ENCODE measurements at regions not wholly inside any gene's neighbourhood (a gene's known extent, or its start where the extent isn't known, plus 50 kb on each side); places are given as distances from the start of the nearest gene placed in this dataset.

DNA sequence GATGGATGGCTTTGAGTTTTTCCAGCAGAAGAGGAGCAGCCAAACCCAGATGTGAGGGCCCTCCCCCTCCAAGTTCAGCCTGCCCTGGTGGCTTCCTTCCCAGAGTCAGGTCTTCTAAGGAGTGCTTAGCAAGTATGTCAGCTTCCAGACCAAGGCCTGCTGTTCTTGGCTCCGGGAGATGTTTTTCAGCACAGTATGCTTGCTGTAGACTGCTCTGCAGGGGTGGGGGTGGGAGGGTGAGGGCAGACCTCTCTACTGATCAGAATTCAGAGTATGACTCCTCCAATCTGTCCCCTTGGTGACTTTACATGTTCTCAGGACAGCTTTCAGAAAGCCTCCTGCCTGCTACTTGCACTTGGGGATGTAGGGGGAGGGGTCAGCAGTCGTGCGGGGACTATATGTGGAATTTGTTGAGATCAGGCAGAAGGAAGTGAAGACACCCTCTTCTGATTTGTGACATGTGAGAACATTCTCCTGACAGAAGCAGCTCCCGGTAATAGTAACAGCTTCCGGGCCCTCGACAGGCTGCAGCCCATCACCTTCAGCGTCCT lies 516.4 kb upstream of the ZMIZ1 start:
- TF ChIP-seq EZH2 (IDR thresholded peaks at IDR 0.05; ENCODE audit: borderline replicate concordance, insufficient read depth, low read depth, low read length, poor library complexity, severe bottlenecking): no peak
- TF ChIP-seq, protein P1, sequence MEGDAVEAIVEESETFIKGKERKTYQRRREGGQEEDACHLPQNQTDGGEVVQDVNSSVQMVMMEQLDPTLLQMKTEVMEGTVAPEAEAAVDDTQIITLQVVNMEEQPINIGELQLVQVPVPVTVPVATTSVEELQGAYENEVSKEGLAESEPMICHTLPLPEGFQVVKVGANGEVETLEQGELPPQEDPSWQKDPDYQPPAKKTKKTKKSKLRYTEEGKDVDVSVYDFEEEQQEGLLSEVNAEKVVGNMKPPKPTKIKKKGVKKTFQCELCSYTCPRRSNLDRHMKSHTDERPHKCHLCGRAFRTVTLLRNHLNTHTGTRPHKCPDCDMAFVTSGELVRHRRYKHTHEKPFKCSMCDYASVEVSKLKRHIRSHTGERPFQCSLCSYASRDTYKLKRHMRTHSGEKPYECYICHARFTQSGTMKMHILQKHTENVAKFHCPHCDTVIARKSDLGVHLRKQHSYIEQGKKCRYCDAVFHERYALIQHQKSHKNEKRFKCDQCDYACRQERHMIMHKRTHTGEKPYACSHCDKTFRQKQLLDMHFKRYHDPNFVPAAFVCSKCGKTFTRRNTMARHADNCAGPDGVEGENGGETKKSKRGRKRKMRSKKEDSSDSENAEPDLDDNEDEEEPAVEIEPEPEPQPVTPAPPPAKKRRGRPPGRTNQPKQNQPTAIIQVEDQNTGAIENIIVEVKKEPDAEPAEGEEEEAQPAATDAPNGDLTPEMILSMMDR (IDR thresholded peaks at IDR 0.05): no peak
- Mint-ChIP-seq H3K27me3 (peaks cover 25% of the 10 kb centered on the region), H3K4me1 (no peaks in the 10 kb centered on the region), H3K4me3 (no peak overlapping the region), H3K27ac (no peak overlapping the region), H3K9me3 (ENCODE audit: insufficient read depth) (peaks cover 6% of the 10 kb centered on the region)
- Histone ChIP-seq H2AFZ (ENCODE audit: insufficient read depth, low read depth, low read length, poor library complexity, severe bottlenecking) (no peak overlapping the region), H3K4me2 (replicated peaks; ENCODE audit: low read depth, low read length, poor library complexity, severe bottlenecking) (no peak overlapping the region), H3K9me3 (ENCODE audit: control extremely low read depth in 1 of 3, control insufficient read depth in 2 of 3, insufficient read depth in 1 of 3, low read length in 2 of 3) (no peaks in the 10 kb centered on the region), H3K27me3 (replicated peaks in 1 of 4; ENCODE audit: control extremely low read depth in 1 of 4, control insufficient read depth in 3 of 4, insufficient read depth in 4 of 4, low read length in 3 of 4) (peaks cover 0 to 13% (median 1%) of the 10 kb centered on the region in 4 experiments), H3K36me3 (replicated peaks in 1 of 2; ENCODE audit: control extremely low read depth in 1 of 2, control insufficient read depth in 1 of 2, extremely low read depth in 1 of 2, insufficient read depth in 2 of 2, low read length in 1 of 2) (no peaks in the 10 kb centered on the region), H3K4me1 (ENCODE audit: control insufficient read depth in 2 of 2, insufficient read depth in 2 of 2, low read length in 2 of 2) (no peaks in the 10 kb centered on the region), H3K9ac (ENCODE audit: low read length) (no peak overlapping the region), H4K20me1 (ENCODE audit: control insufficient read depth, insufficient read depth, low read length, poor library complexity, severe bottlenecking) (no peaks in the 10 kb centered on the region), H3K27ac (ENCODE audit: low read length in 2 of 2) (no peak overlapping the region), H3K4me3 (ENCODE audit: control extremely low read depth in 1 of 5, extremely low read depth in 1 of 5, insufficient read depth in 1 of 5, low read depth in 2 of 5, low read length in 4 of 5) (no peak overlapping the region), H3K79me2 (ENCODE audit: control insufficient read depth, insufficient read depth, low read length) (no peaks in the 10 kb centered on the region)
- DNase-seq (no peak), ATAC-seq (ENCODE audit: low read depth) (no peak)
- POLR2A ChIA-PET: no interaction called here
- 69% methylated on average over 6 of the region's 7 CpGs for WGBS (ENCODE audit: insufficient coverage)
- CTCF ChIA-PET: no interaction called here
- intact Hi-C loops (cut with micrococcal nuclease): no loop called here

DNA sequence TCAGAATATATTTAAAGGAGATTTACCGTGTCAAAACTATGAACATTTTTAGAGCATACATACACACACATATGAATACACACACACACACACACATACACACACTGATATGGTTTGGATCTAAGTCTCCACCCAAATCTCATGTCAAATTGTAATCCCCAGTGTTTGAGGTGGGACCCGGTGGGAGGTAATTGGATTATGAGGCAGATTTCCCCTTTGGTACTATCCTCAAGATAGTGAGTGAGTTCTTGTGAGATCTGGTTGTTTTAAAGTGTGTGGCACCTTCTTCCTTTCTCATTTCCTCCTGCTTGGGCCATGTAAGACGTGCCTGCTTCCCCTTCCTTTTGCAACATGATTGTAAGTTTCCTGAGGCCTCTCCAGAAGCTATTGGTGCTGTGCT lies 515.0 kb upstream of the ZMIZ1 start:
- Histone ChIP-seq H3K9me3 (ENCODE audit: control extremely low read depth in 1 of 3, control insufficient read depth in 2 of 3, insufficient read depth in 1 of 3, low read length in 2 of 3) (no peaks in the 10 kb centered on the region), H3K4me1 (ENCODE audit: control insufficient read depth in 2 of 2, insufficient read depth in 2 of 2, low read length in 2 of 2) (no peaks in the 10 kb centered on the region), H3K27ac (ENCODE audit: low read length in 2 of 2) (no peak overlapping the region), H3K27me3 (replicated peaks in 1 of 4; ENCODE audit: control extremely low read depth in 1 of 4, control insufficient read depth in 3 of 4, insufficient read depth in 4 of 4, low read length in 3 of 4) (peaks cover 0 to 13% (median 1%) of the 10 kb centered on the region in 4 experiments), H3K4me2 (replicated peaks; ENCODE audit: low read depth, low read length, poor library complexity, severe bottlenecking) (no peak overlapping the region), H2AFZ (ENCODE audit: insufficient read depth, low read depth, low read length, poor library complexity, severe bottlenecking) (no peak overlapping the region), H3K9ac (ENCODE audit: low read length) (no peak overlapping the region), H3K36me3 (replicated peaks in 1 of 2; ENCODE audit: control extremely low read depth in 1 of 2, control insufficient read depth in 1 of 2, extremely low read depth in 1 of 2, insufficient read depth in 2 of 2, low read length in 1 of 2) (no peaks in the 10 kb centered on the region), H3K4me3 (ENCODE audit: control extremely low read depth in 1 of 5, extremely low read depth in 1 of 5, insufficient read depth in 1 of 5, low read depth in 2 of 5, low read length in 4 of 5) (no peak overlapping the region), H4K20me1 (ENCODE audit: control insufficient read depth, insufficient read depth, low read length, poor library complexity, severe bottlenecking) (no peaks in the 10 kb centered on the region), H3K79me2 (ENCODE audit: control insufficient read depth, insufficient read depth, low read length) (no peaks in the 10 kb centered on the region)
- Mint-ChIP-seq H3K27ac (no peak overlapping the region), H3K27me3 (peaks cover 20% of the 10 kb centered on the region), H3K4me3 (no peak overlapping the region), H3K4me1 (no peaks in the 10 kb centered on the region), H3K9me3 (ENCODE audit: insufficient read depth) (peaks cover 6% of the 10 kb centered on the region)
- ATAC-seq (ENCODE audit: low read depth) (no peak), DNase-seq (no peak)
- intact Hi-C loops (cut with micrococcal nuclease): no loop called here
- WGBS (ENCODE audit: insufficient coverage): 0% methylated on average over 1 of the region's 3 CpGs
- no peak for TF ChIP-seq EZH2 (IDR thresholded peaks at IDR 0.05; ENCODE audit: borderline replicate concordance, insufficient read depth, low read depth, low read length, poor library complexity, severe bottlenecking)
- TF ChIP-seq, protein P1 (IDR thresholded peaks at IDR 0.05): no peak
- POLR2A ChIA-PET: no interaction called here
- CTCF ChIA-PET: no interaction called here
